GM12875 (cell line): ENCODE measurements at regions not wholly inside any gene's neighbourhood (a gene's known extent, or its start where the extent isn't known, plus 50 kb on each side); places are given as distances from the start of the nearest gene placed in this dataset.

Source experiments
- H3K4me3 ChIP-seq: one replicate; pipeline ENCODE4 v1.5.1; 2011; ENCODE audit warnings: low read depth, low read length, control low read depth
- TF ChIP-seq, protein P1 (sequence below): IDR thresholded peaks from 2 replicates; pipeline ENCODE4 v1.5.1; 2011; ENCODE audit warnings: low read depth, mild to moderate bottlenecking, control low read depth, inconsistent platforms, low read length, moderate library complexity, borderline replicate concordance; ENCODE audit not compliant: insufficient read depth

DNA sequence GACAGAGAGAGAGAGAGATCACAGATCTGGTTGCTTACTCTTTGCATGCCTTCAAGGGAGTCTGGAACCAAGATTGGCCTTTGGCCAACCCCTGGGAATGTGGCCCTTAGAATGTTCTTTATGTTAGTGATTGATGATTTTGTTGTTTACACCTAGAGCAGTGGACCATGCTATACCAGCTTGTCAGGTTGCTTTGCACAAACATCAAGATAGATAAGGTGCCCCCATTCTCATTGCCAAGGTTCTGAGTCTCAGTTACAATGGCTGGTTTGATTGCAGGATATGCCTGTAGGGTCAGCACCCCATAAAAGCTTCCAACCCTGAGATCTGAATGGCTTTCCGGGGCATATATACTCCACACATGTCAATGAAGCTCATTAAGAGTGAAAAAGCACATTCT is 53.5 kb upstream of the SLC2A12 start:
- TF ChIP-seq, protein P1, sequence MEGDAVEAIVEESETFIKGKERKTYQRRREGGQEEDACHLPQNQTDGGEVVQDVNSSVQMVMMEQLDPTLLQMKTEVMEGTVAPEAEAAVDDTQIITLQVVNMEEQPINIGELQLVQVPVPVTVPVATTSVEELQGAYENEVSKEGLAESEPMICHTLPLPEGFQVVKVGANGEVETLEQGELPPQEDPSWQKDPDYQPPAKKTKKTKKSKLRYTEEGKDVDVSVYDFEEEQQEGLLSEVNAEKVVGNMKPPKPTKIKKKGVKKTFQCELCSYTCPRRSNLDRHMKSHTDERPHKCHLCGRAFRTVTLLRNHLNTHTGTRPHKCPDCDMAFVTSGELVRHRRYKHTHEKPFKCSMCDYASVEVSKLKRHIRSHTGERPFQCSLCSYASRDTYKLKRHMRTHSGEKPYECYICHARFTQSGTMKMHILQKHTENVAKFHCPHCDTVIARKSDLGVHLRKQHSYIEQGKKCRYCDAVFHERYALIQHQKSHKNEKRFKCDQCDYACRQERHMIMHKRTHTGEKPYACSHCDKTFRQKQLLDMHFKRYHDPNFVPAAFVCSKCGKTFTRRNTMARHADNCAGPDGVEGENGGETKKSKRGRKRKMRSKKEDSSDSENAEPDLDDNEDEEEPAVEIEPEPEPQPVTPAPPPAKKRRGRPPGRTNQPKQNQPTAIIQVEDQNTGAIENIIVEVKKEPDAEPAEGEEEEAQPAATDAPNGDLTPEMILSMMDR = no peak
- no peak overlapping the region for H3K4me3 ChIP-seq

DNA sequence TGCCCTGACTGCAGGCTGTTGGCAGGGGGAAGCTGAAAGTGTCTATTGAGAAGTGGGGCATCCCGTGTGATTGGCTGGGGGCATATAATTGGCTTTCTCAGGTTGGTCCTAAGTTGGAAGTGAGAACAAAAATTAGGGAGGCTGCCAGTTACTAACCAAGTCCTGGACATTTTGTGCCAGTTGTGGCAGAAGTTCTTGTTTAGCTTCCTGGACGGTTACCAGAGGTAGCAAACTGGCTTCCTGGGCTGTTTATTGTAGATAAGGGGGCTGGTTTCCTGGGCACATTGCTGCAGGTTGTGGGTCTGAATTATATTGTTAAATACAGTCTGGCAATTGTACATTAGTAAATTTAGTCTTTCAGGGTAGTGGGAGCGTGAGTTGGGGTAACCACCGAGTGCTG is 50.6 kb upstream of the SLC2A12 start:
- TF ChIP-seq, protein P1 = no peak
- H3K4me3 ChIP-seq = no peak overlapping the region
